HG03159 (cell line): ENCODE measurements at regions not wholly inside any gene's neighbourhood (a gene's known extent, or its start where the extent isn't known, plus 50 kb on each side); places are given as distances from the start of the nearest gene placed in this dataset.
"Not testable (repeated sequence)": the region's sequence is repeated elsewhere in the genome, so short reads cannot be mapped to it uniquely, and the experiment has no call there.

ENCODE experiments used
- ATAC-seq: cut with Tn5 transposase; IDR thresholded peaks from one replicate; pipeline ENCODE4 v1.9.1; 2021; ENCODE audit warnings: mild to moderate bottlenecking, moderate library complexity; ENCODE audit not compliant: unreplicated experiment

DNA sequence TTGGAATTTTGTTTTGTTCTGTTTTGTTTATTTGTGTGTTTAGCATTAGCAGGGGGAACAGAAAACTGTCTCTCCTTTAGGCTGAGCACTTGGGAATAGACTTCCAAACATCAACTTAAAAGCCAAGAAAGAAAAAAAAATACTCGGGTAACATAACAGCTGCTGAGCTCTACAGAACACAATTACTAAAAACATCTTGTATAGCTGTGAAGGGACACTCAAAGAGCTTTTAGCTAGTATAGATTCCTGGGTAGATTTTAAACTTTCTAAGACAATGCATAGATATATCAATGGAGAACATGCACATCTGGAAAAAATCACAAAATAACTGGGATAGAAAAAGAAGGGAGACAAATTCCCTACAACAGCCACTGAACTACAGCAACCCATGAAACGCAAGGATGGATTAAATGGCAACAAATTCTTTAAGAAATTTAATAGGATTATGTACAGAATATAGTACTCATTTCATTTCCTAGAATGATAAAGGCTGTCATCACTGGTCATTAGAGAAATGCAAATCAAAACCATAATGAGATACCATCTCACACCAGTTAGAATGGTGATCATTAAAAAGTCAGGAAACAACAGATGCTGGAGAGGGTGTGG is 174.3 kb upstream of the KRR1 start:
- ATAC-seq, result no peak

DNA sequence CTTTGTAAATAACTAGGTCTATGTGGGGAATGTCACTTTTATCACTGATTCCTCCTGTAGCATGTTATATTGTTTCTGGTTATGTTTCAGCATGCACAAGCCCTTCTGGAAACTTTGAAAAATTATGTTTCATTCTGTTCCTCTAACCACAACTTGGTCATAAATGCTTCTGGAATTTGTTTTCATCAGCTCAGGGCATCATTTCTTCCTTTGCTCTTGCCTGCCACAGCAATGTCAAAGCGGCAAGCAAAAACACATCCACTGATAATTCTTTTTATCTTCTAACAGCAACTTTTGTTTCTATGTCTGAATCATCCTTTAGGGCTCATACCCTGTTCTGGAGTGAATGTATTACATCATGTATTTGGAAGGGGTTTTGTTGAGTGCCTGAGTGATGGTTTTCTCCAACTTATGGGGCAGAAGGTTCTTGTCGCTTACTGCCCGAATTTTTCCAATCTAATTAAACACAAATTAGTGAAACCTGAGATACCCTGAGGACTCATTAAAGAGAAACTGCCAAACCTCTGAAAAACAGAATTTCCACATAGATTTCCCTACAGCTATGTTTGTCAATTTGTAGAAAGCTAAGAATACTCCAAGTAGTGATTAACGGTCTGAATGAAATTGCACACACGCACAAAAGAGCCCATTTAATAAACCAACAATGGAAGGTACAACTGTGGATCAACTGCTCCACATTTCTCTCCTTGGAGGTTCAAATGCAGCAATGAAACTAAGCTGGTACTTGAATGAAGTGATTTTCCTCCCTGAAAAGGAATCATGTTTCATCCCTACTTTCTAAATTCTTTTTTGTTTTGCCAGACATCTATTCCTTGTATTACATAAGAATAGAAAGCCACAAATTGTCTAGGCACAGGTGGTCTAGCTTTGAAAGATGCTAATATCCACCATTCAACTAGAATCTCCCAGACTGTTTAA is 173.5 kb upstream of the KRR1 start:
- ATAC-seq, result no peak

DNA sequence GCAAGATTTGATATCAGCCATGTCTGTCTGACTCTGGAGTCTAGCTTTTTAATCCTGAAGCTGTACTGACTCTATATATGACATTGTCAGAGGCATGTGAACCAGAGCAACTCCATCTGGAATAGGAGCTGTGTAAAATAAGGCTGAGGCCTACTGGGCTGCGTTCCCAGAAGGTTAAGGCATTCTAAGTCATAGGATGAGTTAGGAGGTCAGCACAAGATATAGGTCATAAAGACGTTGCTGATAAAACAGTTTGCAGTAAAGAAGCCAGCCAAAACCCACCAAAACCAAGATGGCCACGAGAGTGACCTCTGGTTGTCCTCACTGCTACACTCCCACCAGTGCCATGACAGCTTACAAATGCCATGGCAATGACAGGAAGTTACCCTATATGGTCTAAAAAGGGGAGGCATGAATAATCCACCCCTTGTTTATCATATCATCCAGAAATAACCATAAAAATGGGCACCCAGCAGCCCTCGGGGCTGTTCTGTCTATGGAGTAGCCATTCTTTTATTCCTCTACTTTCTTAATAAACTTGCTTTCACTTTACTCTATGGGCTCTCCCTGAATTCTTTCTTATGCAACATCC is 172.7 kb upstream of the KRR1 start:
- ATAC-seq, result not testable (repeated sequence)

DNA sequence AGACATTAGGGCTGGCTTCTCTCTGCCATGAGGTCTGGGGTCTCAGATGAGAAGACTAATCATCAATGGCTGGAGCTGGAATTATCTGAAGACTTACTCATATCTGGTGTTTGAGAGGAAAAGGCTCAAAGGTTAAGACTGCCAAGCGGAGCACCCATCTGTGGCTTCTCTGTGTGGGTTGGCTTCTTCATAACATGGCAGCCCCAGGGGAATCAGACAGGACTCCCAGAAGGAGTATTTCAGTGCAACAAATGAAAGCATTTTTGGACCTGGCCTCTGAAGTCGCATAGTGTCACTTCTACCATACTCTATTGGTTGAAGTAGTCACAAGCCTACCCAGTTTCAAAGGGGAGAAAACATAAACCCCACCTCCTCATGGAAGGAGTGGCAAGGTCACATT is 171.8 kb upstream of the KRR1 start:
- no peak for ATAC-seq

DNA sequence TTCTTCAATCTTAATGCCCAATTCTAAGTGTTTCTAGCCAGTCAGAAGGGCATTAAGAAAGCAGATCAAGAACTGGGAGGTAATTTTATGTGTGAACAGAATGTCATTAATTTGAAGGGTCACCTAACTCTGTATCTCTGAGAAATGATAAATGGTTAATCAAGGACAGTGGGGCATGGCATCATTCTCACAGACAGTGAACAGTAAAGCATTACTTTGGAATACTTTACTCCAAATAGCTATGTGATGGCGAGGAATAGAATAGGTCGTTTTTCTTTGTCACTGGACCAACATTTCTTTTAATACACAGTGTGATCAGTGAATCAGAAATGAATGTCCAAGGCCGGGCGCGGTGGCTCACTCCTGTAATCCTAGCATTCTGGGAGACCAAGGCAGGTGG is 166.1 kb upstream of the KRR1 start:
- no peak for ATAC-seq

DNA sequence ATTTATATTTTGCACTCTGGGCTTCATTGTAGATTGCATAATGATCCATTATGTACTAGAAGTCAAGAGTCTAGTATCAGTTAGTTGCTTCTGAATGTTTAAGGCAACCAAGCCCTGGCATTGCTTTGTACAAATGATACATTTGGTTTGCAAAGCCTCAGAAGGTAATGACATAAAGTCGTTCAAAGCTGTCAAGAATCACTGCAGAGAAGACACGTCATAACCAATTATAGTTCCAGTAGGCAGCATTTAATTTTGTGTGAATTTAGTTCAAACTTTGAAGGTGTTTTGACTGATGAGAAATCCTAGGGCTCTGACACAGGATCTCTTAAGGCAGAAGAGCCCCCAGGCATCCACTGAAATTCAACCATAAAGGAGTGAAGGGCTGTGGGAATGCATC is 163.0 kb upstream of the KRR1 start:
- no peak for ATAC-seq

DNA sequence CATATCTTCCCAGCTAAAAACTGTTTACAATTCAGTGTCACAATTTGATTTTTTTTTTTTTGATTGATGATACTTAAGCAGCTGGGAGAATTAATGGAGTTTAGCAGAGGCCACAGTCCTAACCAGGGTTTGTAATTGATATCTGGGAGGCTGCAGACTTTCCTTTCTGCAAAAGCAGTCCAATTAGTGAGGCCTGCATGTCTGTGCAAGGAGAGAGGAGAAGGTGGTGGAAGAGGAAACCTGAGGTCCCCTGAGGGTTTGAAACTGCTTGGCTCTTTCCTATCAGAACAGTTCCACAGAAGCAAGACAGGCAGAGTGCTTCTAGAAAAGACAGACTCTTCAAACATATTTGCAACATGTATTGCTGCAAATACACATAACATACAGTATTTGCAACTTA is 160.8 kb upstream of the KRR1 start:
- ATAC-seq, result no peak

DNA sequence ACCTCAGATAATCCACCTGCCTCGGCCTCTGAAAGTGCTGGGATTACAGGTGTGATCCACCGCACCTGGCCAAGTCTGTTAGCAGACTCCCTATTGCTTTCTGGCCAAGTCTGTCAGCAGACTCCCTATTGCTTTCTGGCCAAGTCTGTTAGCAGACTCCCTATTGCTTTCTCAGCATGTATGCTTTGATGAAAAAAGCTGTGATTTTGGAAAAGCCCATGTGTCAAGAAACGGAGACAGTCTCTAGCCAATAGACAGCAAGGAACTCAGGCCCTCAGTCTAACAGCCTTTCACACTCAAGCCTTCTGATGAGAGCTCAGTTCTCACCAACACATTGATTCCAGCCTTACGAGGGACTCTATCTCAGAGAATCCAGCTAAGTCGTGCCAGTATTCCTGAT is 158.8 kb upstream of the KRR1 start:
- ATAC-seq, result no peak

DNA sequence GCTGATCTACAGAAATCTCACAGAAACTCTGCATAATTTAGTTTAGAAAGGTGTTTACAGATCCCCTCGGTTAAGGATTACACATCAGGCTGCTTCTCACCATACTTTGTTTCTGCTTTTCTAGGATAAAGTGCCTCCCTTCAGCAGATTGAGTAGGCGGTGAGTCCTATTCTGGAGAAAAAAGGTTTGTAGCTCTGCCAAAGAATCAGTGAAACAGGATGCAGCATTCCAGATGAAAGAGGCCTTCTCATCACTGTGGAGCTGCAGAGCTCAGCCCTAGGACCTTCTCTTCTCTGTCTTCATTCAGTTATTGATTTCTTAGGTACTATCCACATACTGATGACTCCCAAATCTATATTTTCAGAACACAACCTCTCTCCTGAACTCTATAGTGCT is 155.5 kb upstream of the KRR1 start:
- no peak for ATAC-seq

DNA sequence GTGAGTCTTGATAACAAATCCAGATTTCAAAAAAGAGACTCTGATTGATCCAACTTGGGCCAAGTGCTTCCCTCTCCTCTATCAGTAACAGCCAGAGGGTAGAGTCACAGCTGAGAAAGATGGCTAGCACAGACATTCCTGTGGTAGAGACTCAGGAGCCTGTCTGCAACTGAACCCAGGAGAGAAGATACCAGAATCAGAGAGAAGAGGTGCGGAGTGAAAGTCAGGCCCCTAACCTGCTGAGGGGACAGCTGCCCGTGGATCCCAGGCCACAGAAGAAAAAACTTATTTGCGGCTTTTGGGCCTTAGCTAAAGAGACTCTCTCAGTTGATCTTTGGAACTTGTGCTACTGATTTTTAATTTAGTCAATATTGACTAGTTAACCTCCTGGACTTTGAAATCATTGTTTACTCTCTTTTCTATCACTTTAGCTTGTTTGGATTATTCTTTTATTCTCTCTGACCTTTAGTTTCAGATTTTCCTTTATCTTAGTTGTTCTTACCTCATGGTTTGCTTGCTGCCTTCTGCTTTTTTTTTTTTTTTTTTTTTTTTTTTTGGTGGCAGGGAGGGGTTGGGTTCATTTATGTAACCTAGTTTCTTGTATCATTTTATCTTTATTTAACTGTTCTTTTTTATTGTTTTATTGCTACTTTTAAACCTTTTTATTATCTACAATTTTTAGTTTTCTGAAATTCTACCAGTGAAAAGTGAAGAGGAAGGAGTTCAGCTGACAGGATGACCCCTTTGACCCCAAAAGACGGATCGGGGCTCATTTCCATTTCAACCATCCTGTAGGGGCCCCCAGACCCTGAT is 154.9 kb upstream of the KRR1 start:
- no peak for ATAC-seq

DNA sequence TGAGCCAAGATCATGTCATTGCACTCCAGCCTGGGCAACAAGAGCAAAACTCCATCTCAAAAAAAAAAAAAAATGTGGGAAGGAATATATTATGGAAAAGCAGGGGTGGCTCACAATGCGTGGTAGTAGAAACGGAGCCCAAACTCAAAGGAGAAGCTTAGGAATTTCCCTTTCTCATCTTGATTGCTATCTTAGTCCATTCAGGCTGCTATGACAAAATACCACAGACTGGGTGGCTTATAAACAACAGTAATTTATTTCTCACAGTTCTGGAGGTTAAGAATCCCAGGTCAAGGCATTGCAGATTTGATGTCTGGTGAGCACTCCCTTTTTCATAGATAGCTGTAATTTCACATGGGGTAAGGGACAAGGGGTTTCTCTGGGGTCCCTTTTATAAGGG is 153.8 kb upstream of the KRR1 start:
- no peak for ATAC-seq

DNA sequence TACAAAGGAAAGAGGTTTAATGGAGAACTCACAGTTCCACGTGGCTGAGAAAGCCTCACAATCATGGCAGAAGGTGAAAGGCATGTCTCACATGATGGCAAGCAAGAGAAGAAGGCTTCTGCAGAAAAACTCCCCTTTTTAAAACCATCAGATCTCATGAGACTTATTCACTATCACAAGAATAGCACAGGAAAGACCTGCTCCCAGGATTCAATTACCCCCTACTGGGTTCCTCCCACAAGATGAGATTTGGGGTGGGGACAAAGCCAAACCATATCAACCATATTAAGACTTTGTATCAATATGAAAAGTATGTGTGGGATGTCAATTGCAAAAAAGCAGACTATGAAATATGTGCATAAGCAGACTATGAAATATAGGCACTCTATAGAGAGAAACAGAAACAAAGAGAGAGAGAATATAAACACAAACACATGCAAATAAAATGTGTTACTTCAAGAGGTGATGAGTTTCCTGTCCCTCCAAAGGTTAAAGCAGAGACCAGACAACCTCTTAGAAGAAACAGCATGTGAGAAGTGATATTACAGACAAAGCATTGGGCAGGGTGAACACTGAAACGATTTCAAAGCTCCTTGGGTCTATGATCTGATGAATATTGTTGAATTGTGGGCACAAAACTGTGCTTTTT is 151.2 kb upstream of the KRR1 start:
- ATAC-seq, result no peak

DNA sequence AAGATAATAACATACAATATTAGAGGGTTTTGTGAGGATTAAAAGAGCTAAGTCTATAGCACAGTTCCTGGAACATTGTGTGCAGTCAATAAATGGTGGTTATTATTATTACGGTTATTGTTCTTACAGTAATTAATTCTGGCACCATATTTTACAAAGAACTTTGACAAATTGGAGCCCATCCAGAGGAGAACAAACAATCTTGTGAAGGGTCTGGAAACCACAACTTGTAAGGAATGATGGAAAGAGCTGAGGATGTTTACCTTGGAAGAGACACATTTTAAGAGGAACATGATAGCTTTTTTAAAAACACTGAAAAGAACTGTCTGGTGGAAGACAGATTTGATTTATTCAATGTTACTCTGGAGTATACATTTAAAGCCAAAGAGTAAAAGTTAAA is 150.5 kb upstream of the KRR1 start:
- ATAC-seq, result no peak

DNA sequence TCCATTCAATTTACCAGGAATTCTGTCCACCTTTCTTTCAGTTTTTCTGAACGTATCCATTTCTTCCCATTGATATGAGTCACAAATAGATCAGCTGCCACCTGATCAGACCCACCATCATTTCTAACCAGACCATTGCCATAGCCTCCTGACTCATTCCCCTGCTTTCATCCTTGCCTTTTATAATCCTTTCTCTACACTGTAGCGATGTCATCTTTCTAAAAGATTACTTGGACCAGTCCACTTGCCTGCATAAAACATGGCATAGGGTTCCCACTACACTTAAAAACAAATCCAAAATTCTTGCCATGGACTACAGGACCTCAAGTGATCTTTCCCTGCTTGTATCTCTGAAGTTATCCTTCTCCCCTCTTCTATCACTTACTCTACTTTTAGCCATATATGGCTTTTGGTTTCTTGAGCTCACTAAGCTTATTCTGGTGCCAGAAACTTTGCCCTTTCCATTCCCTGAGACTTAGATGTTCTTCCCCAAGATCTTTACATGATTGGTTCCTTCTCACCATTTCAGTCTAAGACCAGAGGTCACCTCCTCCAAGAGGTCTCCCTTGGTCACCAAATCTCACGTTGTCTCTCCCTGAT is 149.5 kb upstream of the KRR1 start:
- ATAC-seq, result no peak

DNA sequence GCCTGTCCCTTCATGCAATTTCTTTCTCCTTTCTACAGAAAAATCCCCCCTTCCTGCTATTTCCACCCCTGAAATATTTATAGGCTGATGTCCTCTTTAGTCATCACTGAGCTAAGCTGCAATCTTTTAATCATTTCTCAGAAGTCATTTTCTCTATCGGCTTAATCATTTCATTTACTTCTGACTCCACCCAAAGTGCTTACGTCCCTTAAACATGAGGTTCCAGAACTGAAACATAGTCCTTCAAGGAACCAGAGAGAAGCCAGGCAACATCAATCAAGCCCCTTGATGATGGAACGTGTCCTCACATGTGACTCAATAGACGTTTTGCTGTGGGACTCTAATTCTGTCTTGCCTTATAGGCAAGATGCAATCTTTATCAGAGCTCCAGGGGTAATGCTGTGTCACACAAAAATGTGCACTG is 148.7 kb upstream of the KRR1 start:
- ATAC-seq, result no peak

DNA sequence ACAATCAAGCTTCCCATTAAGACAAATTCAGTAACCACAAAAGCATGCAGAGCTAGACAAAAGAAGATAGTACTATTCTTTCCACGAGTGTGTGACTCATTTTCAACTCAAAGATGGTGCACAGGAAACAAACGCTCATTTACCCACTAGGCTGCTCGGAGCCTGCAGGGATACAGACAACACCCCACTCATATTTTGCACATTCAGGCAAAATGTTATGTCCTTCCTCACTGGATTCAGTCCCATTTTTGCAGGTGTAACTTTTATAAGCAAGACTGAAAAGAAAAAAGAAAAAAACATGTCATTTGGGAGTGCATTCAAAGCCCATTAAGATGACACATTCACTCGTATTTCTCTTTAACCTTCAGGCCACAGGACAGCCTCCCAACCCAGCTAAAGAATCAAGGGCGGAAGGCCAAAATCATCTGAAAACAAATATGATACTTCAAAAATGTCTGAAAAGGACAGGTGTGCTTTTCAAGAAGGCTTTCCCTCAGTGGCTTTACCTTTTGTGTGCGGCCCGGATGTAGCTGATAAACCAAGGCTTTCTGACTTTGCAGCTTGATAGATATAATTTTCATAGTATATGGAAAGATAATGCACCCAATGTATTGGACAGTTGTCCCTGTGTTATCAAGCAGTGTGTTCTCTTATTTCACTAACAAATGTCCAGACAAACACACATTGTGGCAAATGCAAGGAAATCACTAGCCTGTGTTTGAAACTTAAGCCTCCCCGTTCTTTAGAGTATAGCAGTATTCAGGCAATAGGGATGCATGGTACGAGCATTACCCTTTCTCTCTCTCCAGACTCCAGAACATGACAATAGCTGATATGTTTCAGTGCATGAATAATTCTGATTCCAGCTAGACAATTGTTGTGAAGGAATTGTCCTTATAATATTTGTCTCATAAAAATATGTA is 147.8 kb upstream of the KRR1 start:
- ATAC-seq, result no peak

DNA sequence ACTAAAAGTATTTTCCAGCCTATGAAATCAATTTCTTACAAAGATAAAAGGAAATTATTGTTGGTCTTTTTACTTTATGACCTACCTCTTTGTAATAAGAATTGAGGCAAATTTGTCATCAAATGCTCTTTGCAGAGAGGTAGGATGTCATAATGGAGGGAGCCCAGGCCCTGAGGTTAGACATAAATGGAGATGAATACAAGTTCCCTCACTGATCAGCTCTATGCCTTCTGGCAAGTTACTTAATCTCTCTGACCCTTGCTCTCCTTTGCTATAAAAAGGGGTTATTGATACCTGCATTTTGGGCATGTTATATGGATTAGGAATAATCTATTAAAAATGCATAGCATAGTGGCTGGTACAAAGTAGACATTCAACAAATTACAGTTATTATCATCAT is 146.9 kb upstream of the KRR1 start:
- ATAC-seq, result no peak

DNA sequence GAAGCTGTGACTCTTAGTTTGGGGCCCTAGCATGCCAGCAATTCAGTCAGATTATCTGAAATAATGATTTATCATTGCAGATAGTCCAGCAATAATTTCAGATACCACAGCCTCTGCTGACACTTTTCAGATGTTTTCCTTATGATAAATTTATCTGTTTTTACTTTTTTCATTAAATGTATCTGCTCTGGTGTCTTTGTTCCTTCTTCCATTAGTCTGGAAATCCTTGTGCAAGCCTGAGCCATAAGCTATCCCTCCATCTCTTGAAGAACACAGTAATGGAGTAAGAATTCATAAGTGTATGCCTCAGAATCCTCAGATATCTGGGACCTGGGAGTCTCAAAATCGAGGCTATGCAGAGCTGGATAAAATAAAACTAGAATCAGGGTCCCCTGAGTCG is 146.4 kb upstream of the KRR1 start:
- ATAC-seq, result no peak

DNA sequence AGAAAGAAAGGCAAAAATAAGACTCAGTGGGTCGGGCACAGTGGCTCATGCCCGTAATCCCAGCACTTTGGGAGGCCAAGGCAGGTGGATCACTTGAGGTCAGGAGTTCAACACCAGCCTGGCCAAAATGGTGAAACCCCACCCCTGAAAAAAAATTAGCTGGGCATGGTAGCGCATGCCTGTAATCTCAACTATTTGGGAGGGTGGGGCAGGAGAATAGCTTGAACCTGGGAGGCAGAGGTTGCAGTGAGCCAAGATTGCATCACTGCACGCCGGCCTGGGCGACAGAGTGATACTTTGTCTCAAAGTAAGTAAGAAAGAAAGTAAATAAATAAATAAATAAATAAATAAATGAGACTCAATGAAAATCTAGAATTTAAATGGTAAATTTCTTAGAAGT is 145.9 kb upstream of the KRR1 start:
- not testable (repeated sequence) for ATAC-seq
